C4-2B (cell line): ENCODE measurements at regions not wholly inside any gene's neighbourhood (a gene's known extent, or its start where the extent isn't known, plus 50 kb on each side); places are given as distances from the start of the nearest gene placed in this dataset.

Experiments
- H3K27ac ChIP-seq: fragments of 450-650 bp; 2 replicates; pipeline ENCODE4 v1.5.1; 2017
- CTCF ChIP-seq: fragments of 450-650 bp; conservative IDR thresholded peaks from 2 replicates; pipeline ENCODE4 v1.5.1; 2017; ENCODE audit warnings: mild to moderate bottlenecking
- ZFX ChIP-seq: fragments of 450-650 bp; IDR thresholded peaks from 2 replicates; pipeline ENCODE4 v1.6.1; 2017

GRCh38 chr9:130755377-130756007 lies 61.9 kb downstream of the EXOSC2 start:
- TF ChIP-seq ZFX (no peak), CTCF (no peak)
- no peak overlapping the region for H3K27ac ChIP-seq

GRCh38 chr9:130756037-130756436 lies 62.5 kb downstream of the EXOSC2 start:
- no peak overlapping the region for H3K27ac ChIP-seq
- TF ChIP-seq ZFX (no peak), CTCF (no peak)

GRCh38 chr9:130756455-130757152 lies 63.0 kb downstream of the EXOSC2 start:
- TF ChIP-seq CTCF (no peak), ZFX (no peak)
- no peak overlapping the region for H3K27ac ChIP-seq

- no peak for TF ChIP-seq ZFX
- TF ChIP-seq CTCF = no peak
- no peak overlapping the region for H3K27ac ChIP-seq
Measured at GRCh38 chr9:130759738-130760137, 66.2 kb downstream of the EXOSC2 start.

- TF ChIP-seq CTCF (no peak), ZFX (no peak)
- no peak overlapping the region for H3K27ac ChIP-seq
Measured at GRCh38 chr9:130763331-130764171, 70.0 kb downstream of the EXOSC2 start.

- H3K27ac ChIP-seq = no peak overlapping the region
- TF ChIP-seq ZFX (no peak), CTCF (no peak)
Measured at GRCh38 chr9:130765137-130766020, 69.7 kb upstream of the ABL1 start.
